Suppressor macrophage (primary cell): ENCODE measurements at regions not wholly inside any gene's neighbourhood (a gene's known extent, or its start where the extent isn't known, plus 50 kb on each side); places are given as distances from the start of the nearest gene placed in this dataset.
"Not testable (repeated sequence)": the region's sequence is repeated elsewhere in the genome, so short reads cannot be mapped to it uniquely, and the experiment has no call there.

Experiments
- DNase-seq, 4 experiments: peaks; one replicate each; pipeline ENCODE4 v3.0.0-alpha.2; 2020 to 2022

- peak; percentile 59 to 85 (median 78) for DNase-seq
Observed at GRCh38 chr20:30811885-30812671, 445.4 kb upstream of the DEFB115 start.

- DNase-seq, result no peak
Observed at GRCh38 chr20:30812739-30813411, 444.6 kb upstream of the DEFB115 start.

GRCh38 chr20:30813412-30814311 lies 443.8 kb upstream of the DEFB115 start:
- DNase-seq, result not testable (repeated sequence)

GRCh38 chr20:30814312-30814639 lies 443.2 kb upstream of the DEFB115 start:
- not testable (repeated sequence) for DNase-seq

GRCh38 chr20:30815027-30815576 lies 442.4 kb upstream of the DEFB115 start:
- DNase-seq, result not testable (repeated sequence)

GRCh38 chr20:30815577-30816181 lies 441.8 kb upstream of the DEFB115 start:
- no peak for DNase-seq

- DNase-seq, result peak in 2 of 4 experiments; percentile 28 to 57
Observed at GRCh38 chr20:30816182-30816645, 441.2 kb upstream of the DEFB115 start.

GRCh38 chr20:30821615-30822014 lies 435.8 kb upstream of the DEFB115 start:
- not testable (repeated sequence) for DNase-seq

- DNase-seq, result not testable (repeated sequence)
Observed at GRCh38 chr20:30824666-30825065, 432.8 kb upstream of the DEFB115 start.

- not testable (repeated sequence) for DNase-seq
Observed at GRCh38 chr20:30845923-30846322, 411.5 kb upstream of the DEFB115 start.

- not testable (repeated sequence) for DNase-seq
Observed at GRCh38 chr20:30868271-30868670, 389.2 kb upstream of the DEFB115 start.

- not testable (repeated sequence) for DNase-seq
Observed at GRCh38 chr20:30871127-30871526, 386.3 kb upstream of the DEFB115 start.

- not testable (repeated sequence) for DNase-seq
Observed at GRCh38 chr20:30872252-30872651, 385.2 kb upstream of the DEFB115 start.

- not testable (repeated sequence) for DNase-seq
Observed at GRCh38 chr20:30875868-30876267, 381.6 kb upstream of the DEFB115 start.

GRCh38 chr20:30891400-30891799 lies 366.1 kb upstream of the DEFB115 start:
- not testable (repeated sequence) for DNase-seq

- DNase-seq, result no peak
Observed at GRCh38 chr20:30892541-30893345, 364.7 kb upstream of the DEFB115 start.

- not testable (repeated sequence) for DNase-seq
Observed at GRCh38 chr20:30893346-30894314, 363.8 kb upstream of the DEFB115 start.

GRCh38 chr20:30894707-30895353 lies 362.6 kb upstream of the DEFB115 start:
- DNase-seq, result not testable (repeated sequence)

GRCh38 chr20:30895354-30895711 lies 362.1 kb upstream of the DEFB115 start:
- not testable (repeated sequence) for DNase-seq
